ENCODE measurements at regions not wholly inside any gene's neighbourhood (a gene's known extent, or its start where the extent isn't known, plus 50 kb on each side); places are given as distances from the start of the nearest gene placed in this dataset.

GRCh38 chr2:41431756-41432155 is 616.1 kb upstream of the PKDCC start:
- no peak for DNase-seq (ENCODE audit: low read depth)
- no peak overlapping the region for H3K4me3 ChIP-seq (ENCODE audit: low read depth, low read length)

GRCh38 chr2:41432459-41432858 is 615.4 kb upstream of the PKDCC start:
- H3K4me3 ChIP-seq (ENCODE audit: low read depth, low read length): no peak overlapping the region
- no peak for TF ChIP-seq CTCF (conservative IDR thresholded peaks at IDR 0.05; ENCODE audit: low read depth, low read length)
- no peak for DNase-seq (ENCODE audit: low read depth)

More at GRCh38 chr2:41431756-41432155, 616.1 kb upstream of the PKDCC start:
- no peak for TF ChIP-seq CTCF (conservative IDR thresholded peaks at IDR 0.05; ENCODE audit: low read depth, low read length)

- no peak overlapping the region for H3K4me3 ChIP-seq (ENCODE audit: low read depth, low read length)
- TF ChIP-seq CTCF (conservative IDR thresholded peaks at IDR 0.05; ENCODE audit: low read depth, low read length): no peak
- no peak for DNase-seq (ENCODE audit: low read depth)
Observed at GRCh38 chr2:41434991-41435390, 612.8 kb upstream of the PKDCC start.

- H3K4me3 ChIP-seq (ENCODE audit: low read depth, low read length): no peak overlapping the region
Observed at GRCh38 chr2:41441958-41442357, 605.9 kb upstream of the PKDCC start.

GRCh38 chr2:41445865-41446264 is 602.0 kb upstream of the PKDCC start:
- DNase-seq (ENCODE audit: low read depth): no peak
- no peak overlapping the region for H3K4me3 ChIP-seq (ENCODE audit: low read depth, low read length)
- TF ChIP-seq CTCF (conservative IDR thresholded peaks at IDR 0.05; ENCODE audit: low read depth, low read length): no peak

More at GRCh38 chr2:41441958-41442357, 605.9 kb upstream of the PKDCC start:
- DNase-seq (ENCODE audit: low read depth): no peak
- no peak for TF ChIP-seq CTCF (conservative IDR thresholded peaks at IDR 0.05; ENCODE audit: low read depth, low read length)

- H3K4me3 ChIP-seq (ENCODE audit: low read depth, low read length): no peak overlapping the region
- TF ChIP-seq CTCF (conservative IDR thresholded peaks at IDR 0.05; ENCODE audit: low read depth, low read length): no peak
- no peak for DNase-seq (ENCODE audit: low read depth)
Observed at GRCh38 chr2:41446266-41446665, 601.6 kb upstream of the PKDCC start.

- TF ChIP-seq CTCF (conservative IDR thresholded peaks at IDR 0.05; ENCODE audit: low read depth, low read length): no peak
- no peak overlapping the region for H3K4me3 ChIP-seq (ENCODE audit: low read depth, low read length)
- DNase-seq (ENCODE audit: low read depth): no peak
Observed at GRCh38 chr2:41448221-41448620, 599.6 kb upstream of the PKDCC start.

Measured in epithelial cell of proximal tubule (primary cell).